ENCODE measurements at regions not wholly inside any gene's neighbourhood (a gene's known extent, or its start where the extent isn't known, plus 50 kb on each side); places are given as distances from the start of the nearest gene placed in this dataset.
A peak's percentile ranks its signal among the peaks of the same experiment; 100 is the strongest.

GRCh38 chr10:6671976-6672375 lies 91.9 kb upstream of the PRKCQ start:
- peaks cover 7% of the 10 kb centered on the region for H3K27me3 ChIP-seq
- DNase-seq, result no peak
- H3K9me3 ChIP-seq, result no peaks in the 10 kb centered on the region
- no peak for ATAC-seq
- intact Hi-C loops (cut with DNase I), result no loop called here
- no peaks in the 10 kb centered on the region for H3K36me3 ChIP-seq
- no peak overlapping the region for H3K4me3 ChIP-seq
- H3K27ac ChIP-seq, result no peak overlapping the region
- H3K4me1 ChIP-seq, result no peaks in the 10 kb centered on the region
- TF ChIP-seq, protein P1, sequence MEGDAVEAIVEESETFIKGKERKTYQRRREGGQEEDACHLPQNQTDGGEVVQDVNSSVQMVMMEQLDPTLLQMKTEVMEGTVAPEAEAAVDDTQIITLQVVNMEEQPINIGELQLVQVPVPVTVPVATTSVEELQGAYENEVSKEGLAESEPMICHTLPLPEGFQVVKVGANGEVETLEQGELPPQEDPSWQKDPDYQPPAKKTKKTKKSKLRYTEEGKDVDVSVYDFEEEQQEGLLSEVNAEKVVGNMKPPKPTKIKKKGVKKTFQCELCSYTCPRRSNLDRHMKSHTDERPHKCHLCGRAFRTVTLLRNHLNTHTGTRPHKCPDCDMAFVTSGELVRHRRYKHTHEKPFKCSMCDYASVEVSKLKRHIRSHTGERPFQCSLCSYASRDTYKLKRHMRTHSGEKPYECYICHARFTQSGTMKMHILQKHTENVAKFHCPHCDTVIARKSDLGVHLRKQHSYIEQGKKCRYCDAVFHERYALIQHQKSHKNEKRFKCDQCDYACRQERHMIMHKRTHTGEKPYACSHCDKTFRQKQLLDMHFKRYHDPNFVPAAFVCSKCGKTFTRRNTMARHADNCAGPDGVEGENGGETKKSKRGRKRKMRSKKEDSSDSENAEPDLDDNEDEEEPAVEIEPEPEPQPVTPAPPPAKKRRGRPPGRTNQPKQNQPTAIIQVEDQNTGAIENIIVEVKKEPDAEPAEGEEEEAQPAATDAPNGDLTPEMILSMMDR (IDR thresholded peaks at IDR 0.05), result no peak

DNA sequence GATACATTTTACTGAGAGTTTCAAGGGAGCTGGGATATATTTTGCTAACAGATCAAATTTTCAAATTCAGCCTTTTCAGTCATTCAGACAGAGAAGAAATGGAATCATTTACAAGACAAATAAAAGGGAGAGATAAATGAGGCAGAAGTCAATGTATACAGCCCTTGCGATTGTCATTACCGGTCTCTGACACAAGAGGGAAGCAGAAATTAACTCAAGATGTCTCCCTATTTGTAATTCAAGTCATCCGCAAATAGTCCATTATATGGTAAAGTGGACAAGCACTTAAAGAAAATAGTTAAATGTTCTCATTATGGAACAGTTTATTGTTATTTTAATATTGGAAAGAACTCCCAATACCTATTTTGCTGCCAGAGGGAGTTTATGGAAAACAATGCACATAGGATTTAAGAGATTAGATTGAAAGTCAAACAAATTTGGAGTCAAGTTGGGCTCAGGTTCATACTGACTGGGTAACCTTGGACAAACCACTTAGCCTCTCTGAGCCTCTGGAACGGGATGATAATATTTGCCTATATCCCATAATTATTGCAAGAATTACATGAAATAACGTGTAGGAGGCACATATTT lies 89.3 kb upstream of the PRKCQ start:
- ATAC-seq, result peak; percentile 64
- intact Hi-C loops (cut with DNase I), result no loop called here
- DNase-seq, result no peak
- no peaks in the 10 kb centered on the region for H3K9me3 ChIP-seq
- H3K4me3 ChIP-seq, result no peak overlapping the region
- H3K27me3 ChIP-seq, result peaks cover 7% of the 10 kb centered on the region
- H3K36me3 ChIP-seq, result no peaks in the 10 kb centered on the region
- H3K27ac ChIP-seq, result no peak overlapping the region
- TF ChIP-seq, protein P1 (IDR thresholded peaks at IDR 0.05), result peak; percentile 65
- no peaks in the 10 kb centered on the region for H3K4me1 ChIP-seq

GRCh38 chr10:6667679-6668270 lies 87.7 kb upstream of the PRKCQ start:
- intact Hi-C loops (cut with DNase I), result no loop called here
- TF ChIP-seq, protein P1 (IDR thresholded peaks at IDR 0.05), result peak; percentile 51
- ATAC-seq (peak; percentile 70), DNase-seq (no peak)
- H3K4me3 ChIP-seq, result no peak overlapping the region
- no peaks in the 10 kb centered on the region for H3K36me3 ChIP-seq
- no peaks in the 10 kb centered on the region for H3K9me3 ChIP-seq
- H3K27ac ChIP-seq, result no peak overlapping the region
- no peaks in the 10 kb centered on the region for H3K4me1 ChIP-seq
- peaks cover 7% of the 10 kb centered on the region for H3K27me3 ChIP-seq

- H3K27ac ChIP-seq, result no peak overlapping the region
- peaks cover 7% of the 10 kb centered on the region for H3K27me3 ChIP-seq
- no peak for DNase-seq
- TF ChIP-seq, protein P1 (IDR thresholded peaks at IDR 0.05), result no peak
- H3K9me3 ChIP-seq, result no peaks in the 10 kb centered on the region
- H3K36me3 ChIP-seq, result no peaks in the 10 kb centered on the region
- no peak for ATAC-seq
- H3K4me1 ChIP-seq, result no peaks in the 10 kb centered on the region
- intact Hi-C loops (cut with DNase I), result no loop called here
- H3K4me3 ChIP-seq, result no peak overlapping the region
These were observed 87.1 kb upstream of the PRKCQ start for GRCh38 chr10:6667150-6667549.

- DNase-seq (no peak), ATAC-seq (no peak)
- intact Hi-C loops (cut with DNase I), result no loop called here
- Histone ChIP-seq H3K4me3 (no peak overlapping the region), H3K4me1 (no peaks in the 10 kb centered on the region), H3K9me3 (no peaks in the 10 kb centered on the region), H3K36me3 (no peaks in the 10 kb centered on the region), H3K27ac (no peak overlapping the region), H3K27me3 (peaks cover 7% of the 10 kb centered on the region)
- TF ChIP-seq, protein P1 (IDR thresholded peaks at IDR 0.05), result no peak
These were observed 85.8 kb upstream of the PRKCQ start for GRCh38 chr10:6665847-6666246.
